HG02852 (cell line): ENCODE measurements at regions not wholly inside any gene's neighbourhood (a gene's known extent, or its start where the extent isn't known, plus 50 kb on each side); places are given as distances from the start of the nearest gene placed in this dataset.

Experiments
- ATAC-seq: cut with Tn5 transposase; IDR thresholded peaks from one replicate; pipeline ENCODE4 v1.9.1; 2021; ENCODE audit warnings: mild to moderate bottlenecking, moderate library complexity; ENCODE audit not compliant: unreplicated experiment

DNA sequence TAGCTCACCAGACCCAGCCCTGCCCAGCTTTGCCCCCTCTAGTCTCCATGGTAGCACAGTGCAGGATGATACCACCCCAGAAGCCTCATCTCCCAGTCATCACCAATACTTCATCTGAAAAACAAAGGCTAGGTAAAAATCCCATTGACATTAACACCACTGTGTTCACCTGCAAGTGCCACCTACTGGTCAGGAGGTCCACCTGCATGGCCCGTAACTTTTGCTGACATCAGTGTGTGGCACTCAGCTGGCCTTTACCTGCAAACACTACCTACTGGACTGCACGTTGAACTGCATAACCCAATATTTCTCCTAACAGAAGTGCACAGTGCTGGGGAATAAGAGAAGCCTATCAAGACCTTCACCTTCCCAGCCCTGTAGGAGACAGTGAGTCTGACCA lies 234.7 kb upstream of the ADGRB3 start:
- no peak for ATAC-seq

DNA sequence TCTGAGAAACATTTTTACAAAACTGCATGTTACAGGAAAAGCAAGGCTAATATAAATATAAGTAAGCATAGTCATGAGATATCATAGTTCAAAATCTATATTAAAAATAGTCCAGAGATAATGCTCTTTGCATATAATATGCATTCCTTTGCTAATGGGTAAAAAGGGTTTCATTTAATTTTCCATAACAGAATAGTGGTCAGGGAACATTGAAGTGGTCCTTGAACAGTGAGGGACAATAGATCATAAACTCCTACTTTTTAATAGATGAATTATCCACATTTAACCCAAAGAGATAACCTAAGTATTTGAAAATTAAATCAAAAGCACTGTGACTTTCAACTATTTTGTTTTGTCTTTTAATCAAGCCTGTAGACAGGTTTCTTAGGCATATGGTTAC lies 243.1 kb upstream of the ADGRB3 start:
- no peak for ATAC-seq

DNA sequence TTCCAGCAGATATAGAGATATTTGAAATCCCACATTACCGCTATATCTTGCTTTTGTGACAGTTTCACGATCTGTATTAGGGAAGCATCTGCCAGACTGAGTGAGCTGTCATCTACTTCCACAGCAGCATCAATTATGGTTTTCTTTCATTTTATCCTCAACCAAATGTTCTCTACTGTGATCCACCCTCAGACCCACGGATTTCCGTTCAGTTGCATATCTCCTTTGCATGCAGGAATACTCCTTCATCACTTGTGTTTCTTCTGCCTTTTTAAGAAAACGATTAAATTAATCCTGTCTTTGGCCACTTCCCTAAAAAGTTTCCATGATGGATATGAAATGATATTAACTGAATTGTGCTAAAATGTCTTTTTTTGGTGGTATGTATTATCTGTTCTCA lies 262.1 kb upstream of the ADGRB3 start:
- ATAC-seq: no peak

DNA sequence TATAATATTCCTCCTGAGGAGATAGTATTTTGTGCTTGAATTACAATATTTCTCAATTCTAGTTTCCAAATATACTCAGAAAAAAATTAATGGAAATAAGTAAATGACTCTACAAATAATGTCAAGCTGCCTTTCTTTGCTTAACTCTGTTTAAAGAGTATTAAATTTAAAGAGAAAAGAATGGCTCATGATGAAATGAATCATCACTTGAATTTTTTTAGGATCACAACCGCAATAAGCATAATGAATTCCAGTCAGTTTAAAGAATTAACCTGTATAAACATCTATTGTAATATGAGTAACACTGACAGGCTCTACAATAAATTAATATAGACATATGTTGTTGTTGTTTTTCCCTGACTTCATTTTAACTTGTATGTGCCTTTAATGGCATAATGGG lies 266.2 kb upstream of the ADGRB3 start:
- no peak for ATAC-seq

DNA sequence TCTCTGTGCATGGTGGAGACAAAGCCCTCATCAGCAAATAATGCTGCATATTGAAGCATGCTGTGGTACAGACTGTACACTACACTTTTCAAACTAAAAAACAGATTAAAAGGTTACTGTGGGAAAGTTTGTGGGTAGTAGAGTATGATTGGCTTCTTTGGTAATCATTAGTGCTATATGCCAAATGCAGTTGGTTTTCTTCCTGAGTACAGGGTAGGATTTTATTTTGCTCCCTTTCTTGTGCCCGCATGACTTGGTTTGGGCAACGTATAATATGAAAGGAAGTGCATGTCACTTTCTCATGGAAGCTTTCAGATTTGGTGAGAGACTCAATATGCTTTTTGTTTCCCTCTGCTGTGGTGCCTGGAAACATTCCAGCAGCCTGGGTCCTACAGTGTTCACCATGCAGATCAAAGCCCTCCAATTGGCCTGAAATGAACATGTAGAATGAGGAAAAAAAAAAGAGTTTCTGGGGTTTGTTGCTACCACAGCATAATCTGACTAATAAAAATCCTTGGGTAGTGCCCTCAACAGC lies 270.7 kb upstream of the ADGRB3 start:
- no peak for ATAC-seq

DNA sequence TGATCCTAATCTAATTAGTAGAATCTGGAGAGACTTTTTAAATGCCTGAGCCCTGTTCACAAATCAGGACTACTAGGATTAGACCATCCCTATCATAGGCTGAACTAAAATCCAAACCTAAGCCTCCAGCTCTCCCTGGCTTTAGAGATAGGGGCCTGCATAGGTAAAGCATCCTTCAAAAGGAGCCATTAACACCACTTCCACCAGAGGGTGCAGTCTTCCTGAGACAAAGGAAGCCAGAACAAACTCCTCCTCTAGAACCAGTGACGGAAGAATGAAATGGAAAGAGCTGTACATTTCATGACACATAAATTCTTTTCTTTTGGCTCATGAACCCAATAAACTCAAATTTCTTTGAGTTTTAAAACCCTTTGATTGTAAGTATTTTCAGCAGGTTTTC lies 291.2 kb upstream of the ADGRB3 start:
- ATAC-seq: no peak

DNA sequence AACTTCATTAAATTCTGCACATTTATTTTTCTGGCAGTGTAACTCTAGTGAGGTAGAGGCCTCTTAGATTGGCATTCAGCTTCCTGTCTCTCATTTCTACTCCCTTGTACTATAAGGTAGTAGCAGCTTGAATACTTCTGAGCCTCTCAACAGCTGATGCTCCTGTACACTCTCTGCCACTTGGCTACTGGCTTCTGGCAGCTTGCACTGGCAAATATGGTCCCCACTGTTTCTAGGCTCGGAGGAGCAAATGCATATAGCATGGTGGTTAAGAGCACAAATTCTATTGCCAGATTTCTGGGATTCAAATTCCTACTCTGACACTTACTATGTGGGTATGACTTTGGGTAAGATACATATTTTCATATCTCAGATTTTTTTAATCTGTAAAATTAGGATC lies 292.8 kb upstream of the ADGRB3 start:
- no peak for ATAC-seq

DNA sequence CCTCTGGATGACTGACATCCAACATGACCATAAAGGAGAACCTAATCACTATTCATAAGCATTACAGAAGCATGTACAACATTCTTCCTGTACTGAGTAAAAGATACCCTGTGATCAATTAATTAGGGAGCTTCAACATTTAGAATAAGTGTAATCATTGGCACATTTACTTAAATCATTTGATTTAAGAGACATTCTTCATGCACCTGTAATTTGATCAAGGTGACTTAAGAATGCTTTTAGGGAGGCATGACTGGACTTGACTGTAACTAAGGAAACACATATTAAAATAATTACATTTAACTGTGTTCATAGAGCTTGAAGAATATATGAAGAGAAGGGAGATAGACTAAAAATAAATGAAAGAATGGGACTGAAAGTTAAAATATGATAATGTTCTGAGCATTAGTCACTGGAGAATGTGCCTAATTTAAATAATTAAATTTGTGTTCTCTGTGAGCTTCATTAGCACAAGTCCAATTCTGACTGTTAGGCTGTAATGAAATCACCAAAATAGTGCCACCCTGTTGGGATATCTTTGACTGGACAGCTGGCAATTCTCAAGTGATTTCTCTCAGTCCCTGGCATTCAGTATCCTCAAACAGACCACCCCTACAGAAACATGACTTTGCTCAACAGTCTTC lies 295.5 kb upstream of the ADGRB3 start:
- no peak for ATAC-seq

DNA sequence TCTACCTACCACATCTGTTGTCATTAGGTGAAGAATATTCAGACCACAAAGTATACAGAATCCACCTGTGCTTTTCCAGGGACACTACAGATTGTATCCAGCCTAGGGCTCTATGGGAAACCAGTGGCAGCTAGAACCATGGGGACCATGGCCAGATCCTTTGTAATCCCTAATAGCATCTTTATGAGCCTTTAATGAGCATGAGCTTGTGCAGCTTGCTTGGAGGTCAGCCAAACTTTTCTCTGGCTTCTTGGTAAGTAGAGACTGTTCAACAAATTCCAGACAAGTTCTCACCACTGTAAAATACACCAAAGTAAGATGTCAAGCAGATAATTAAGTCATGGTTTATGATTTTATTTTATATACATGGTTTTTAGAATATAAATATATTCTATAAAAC lies 301.6 kb upstream of the ADGRB3 start:
- no peak for ATAC-seq

DNA sequence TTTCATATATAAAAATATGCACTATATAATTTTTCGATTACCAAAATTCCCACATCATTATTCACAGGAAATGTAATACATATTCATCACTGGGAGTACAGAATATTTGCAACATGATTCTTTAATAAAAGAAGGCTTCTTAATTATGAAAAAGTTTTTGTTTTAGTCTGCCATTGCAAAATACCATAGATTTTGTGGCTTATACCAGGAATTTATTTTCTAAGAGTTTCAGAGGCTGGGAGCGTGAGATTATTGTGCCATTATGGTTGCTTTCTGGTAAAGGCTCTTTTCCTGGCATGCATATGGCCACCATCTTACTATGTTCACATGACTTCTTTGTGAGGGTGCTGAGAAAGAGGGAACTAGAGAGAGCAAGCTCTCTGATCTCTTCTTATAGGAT lies 306.9 kb upstream of the ADGRB3 start:
- ATAC-seq: no peak

DNA sequence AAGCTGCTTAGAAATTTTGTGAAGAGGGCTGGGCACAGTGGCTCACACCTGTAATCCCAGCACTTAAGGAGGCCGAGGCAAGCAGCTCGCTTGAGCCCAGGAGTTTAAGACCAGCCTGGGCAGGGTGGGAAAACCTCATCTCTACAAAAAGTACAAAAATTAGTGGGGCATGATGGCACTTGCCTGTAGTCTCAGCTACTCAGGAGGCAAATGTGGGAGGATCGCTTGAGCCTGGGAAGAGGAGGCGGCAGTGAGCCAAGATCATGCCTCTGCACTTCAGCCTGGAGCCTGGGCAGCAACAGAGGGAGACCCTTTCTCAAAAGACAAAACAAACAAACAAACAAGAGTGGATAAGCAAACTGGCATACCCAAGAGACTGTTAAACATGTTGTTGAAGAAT lies 308.3 kb upstream of the ADGRB3 start:
- no peak for ATAC-seq

DNA sequence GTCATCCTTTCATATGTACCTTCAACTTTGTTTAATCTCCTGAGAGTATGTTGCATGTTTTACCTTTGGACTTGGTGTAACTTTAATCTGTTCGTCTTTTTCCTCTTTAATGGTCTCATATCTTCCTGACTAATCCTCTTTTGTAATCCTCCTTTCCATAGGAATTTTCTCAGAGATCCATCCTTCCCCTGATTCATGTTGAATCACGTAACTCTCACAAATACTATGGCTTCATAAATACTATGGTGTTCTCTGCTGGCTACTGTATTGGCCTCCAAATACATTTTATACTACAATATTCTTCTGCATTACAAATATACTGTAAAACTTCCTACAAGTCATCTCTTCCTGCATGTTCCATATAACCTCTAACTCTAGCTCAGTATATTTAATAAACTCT lies 317.7 kb upstream of the ADGRB3 start:
- ATAC-seq: no peak

DNA sequence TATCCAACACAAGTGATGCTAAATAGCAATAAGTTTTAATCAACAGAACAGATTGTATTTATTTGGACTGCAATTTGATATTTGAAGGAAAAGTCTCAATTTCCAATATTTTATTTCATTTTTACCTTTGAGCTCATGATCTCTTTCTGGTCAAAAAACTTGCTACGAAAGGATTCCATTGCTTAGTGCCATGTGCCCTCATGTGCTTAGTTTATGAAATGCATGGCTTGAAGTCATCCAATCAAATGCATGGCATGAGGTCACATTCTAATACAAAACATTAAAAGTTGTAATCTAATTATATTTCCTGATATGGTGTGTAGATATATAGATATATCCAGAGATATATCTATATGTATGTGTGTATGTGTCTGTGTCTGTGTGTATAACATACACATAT lies 321.2 kb upstream of the ADGRB3 start:
- ATAC-seq: peak; percentile 47

DNA sequence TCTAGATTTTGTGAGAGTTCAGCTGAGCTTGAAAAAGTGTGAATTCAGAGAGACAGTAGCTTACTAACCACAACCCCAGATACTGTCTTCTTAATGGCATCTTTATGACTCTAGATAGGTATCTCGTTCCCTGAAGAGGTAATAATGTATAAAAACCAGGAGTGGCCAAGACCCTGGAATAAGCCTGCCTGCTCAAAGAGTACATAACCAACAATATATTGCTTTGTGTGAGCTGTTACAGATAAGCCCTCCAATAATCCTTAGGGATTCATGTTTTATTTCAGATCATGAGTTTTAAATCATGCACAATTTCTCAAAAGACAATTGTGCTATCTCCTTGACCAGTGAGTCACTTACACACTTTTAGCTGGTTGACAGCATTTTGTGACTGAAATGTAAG lies 327.8 kb upstream of the ADGRB3 start:
- ATAC-seq: no peak

DNA sequence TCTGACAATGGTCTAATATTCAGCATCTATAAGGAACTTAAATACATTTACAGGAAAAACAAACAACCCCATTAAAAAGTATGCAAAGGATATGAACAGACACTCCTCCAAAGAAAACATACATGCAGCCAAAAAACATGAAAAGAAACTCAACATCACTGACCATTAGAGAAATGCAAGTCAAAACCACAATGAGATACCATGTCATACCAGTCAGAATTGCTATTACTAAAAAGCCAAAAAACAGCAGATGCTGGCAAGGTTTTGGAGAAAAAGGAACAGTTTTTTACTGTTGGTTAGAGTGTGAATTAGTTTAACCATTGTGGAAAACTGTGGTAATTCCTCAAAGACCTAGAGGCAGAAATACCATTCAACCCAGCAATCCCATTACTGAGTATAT lies 339.0 kb upstream of the ADGRB3 start:
- ATAC-seq: no peak

DNA sequence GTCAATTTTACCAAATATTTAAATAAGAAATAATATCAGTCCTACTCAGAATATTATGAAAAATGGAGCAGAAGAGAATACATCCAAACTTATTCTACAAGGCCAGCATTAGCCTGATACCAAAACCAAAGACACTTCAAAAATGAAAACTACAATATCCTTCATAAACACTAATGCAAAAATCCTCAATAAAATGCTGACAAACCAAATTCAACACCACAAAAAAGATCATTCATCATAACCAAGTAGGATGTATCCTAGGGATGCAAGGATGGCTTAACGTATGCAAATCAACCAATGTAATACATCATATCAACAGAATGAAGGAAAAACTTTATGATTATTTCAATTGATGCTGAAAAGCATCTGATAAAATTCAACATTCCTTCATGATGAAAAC lies 352.4 kb upstream of the ADGRB3 start:
- ATAC-seq: no peak

DNA sequence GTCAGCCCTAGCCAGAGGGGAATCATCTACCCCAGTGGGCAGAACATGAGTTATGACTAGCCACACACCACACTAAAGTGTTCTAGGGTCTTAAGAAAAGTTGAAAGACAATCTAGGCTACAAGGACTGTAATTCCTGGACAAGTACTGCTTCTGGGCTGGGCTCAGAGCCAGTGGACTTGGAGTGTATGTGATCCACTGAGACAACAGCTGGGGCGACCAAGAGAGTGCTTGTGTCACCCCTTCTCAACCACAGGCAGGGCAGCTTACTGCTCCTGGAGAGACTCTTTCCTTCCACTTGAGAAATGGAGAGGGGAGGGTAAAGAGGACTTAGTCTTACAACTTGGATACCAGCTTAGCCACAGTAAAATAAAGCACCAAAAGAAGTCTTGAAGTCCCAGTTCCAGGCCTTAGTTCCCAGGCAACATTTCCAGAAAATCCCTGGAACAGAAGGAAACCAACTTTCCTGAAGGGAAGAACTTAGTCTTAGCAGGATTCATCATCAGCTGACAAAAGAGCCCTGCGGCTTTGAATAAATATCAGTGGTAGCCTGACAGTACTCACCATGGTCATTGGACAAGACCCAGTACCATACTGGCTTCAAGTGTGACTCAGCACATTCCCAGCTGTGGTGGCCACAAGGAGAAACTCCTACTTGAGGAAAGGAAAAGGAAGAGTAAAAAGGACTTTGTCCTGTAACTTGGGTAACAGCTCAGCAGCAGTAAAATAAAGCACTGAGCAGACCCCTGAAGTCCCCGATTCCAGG lies 355.1 kb upstream of the ADGRB3 start:
- ATAC-seq: no peak

DNA sequence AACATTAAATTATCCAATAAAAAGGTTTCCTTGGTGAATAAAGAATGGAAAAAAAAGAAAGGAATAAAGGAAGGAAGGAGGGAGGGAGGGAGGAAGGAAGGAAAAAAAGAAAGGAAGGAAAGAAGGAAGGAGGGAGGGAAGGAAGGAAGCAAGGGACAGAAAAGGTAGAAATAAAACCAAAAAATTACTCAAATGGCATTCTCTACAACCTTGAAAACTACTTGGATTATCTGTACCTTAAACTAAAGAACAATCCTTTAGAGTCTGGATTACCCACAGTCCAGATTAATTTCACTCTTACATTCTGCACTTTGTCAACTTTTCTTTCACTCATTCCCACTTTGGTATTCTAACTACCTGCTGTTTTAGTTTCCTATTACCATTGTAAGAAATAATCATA lies 361.8 kb upstream of the ADGRB3 start:
- no peak for ATAC-seq

DNA sequence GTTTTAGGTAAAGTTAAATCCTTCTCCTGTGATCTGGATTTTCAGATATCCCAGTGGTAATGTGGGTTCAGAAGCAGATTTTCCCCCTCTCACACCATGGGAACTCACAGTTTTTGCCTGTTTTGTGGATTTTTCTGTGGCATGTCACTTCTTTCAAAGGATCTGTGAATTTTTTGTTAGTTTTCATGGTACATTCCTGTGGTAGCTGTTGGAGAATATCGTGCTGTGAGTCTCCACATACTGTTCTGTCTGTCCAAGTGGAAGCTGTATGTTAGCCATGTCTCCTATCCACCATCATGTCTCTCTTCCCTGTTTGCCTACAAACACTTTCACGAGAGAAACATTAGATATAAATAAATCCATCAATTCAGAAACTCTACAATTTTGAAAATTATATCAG lies 378.7 kb upstream of the ADGRB3 start:
- no peak for ATAC-seq

DNA sequence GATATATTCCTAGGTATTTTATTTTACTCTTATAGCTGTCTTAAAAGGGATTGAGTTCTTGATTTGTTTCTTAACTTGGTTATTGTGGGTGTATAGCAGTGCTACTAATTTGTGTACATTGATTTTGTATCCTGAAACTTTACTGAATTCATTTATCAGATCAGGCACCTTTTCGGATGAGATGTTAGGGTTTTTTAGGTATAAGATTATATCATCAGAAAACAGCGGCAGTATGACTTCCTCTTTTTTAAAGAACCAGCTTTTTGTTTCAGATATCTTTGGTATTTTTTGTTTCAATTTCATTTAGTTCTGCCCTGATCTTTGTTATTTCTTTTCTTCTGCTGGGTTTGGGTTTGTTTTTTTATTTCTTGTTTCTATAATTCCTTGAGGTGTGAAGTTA lies 382.4 kb upstream of the ADGRB3 start:
- peak; percentile 86 for ATAC-seq

DNA sequence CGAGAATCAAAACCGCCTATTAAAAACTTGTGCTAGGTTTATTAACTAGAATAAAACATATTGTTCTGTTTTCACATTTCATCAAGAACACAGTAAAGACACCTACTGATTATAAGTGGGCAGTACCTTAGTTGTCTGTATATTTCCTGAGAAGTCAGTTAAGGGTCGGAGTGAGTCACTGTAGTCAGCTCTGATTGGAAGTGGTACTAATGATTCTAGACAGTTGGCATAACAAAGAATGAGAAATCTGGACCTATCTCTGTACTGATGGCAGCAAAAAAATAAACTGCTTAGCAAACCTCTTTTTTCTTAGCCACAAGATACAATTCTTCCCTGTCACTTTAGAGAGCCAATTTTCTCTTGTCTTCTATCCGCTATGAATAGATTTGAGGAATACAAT lies 387.3 kb upstream of the ADGRB3 start:
- no peak for ATAC-seq

DNA sequence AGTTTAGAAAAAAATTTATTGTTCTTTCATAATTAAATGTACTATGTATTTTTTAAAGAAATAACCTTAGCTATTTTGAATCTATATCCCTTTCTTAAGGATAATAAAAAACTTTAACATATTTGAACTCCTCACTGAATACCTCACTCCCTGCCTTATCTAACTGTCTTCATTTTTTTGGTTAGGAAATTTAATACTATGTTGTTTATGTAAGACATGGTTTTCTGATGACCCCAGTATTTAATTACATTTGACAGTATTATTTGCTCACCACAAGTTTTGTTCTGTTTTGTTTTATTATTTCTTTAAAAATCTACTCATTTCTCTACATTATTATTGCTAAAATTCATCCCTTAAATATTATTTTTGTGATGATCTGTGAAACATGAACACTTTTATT lies 394.4 kb upstream of the ADGRB3 start:
- no peak for ATAC-seq

DNA sequence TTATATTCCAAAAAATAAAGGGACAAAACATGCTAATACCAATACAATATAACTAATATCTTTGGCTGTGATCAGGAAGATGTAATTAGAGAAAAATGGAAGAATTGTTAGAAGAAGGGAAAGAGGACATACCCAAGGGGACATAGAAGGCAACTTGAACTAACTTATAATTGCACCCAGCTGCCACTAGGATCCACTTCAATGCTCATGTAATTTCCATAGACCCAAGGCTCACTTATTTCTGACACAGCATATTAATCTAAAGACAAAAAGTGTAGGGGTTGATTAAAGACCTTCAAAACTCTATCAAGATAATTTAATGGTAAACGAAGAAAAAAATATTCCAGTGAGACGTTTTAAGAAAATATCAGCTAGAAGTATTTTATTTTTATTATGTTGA lies 396.0 kb upstream of the ADGRB3 start:
- no peak for ATAC-seq
